ENCODE measurements at regions not wholly inside any gene's neighbourhood (a gene's known extent, or its start where the extent isn't known, plus 50 kb on each side); places are given as distances from the start of the nearest gene placed in this dataset.
"Not testable (repeated sequence)": the region's sequence is repeated elsewhere in the genome, so short reads cannot be mapped to it uniquely, and the experiment has no call there.

- not testable (repeated sequence) for TF ChIP-seq CTCF (conservative IDR thresholded peaks at IDR 0.05 in 1 of 2, IDR thresholded peaks at IDR 0.05 in 1 of 2; ENCODE audit: low read depth in 1 of 2, low read length in 2 of 2); EZH2 (IDR thresholded peaks at IDR 0.05; ENCODE audit: low read length, missing control alignments)
These were observed 117.1 kb downstream of the THSD1 start for GRCh38 chr13:52288891-52289290.

Data from fibroblast of lung (primary cell).